ENCODE measurements at regions not wholly inside any gene's neighbourhood (a gene's known extent, or its start where the extent isn't known, plus 50 kb on each side); places are given as distances from the start of the nearest gene placed in this dataset.

DNA sequence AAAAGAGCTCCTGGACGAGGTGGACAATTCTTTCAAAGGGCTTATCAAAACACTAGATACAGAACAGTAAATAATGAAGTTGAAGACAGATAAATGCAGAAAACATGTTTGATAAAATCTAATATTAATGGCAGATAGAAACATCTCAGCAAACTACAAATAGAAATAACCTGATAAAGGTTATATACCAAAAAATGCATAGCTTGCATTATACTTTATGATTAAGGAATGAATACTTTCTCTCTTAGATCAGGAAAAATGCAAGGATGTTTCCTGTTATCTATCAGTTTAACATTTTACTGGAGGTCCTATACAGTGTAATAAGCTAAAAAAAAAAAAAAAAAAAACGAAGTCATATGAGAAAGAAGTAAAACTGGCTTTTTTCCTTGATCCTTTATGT lies 304.5 kb upstream of the CXorf51A start:
- DNase-seq = no peak

GRCh38 chrX:147079974-147080373 lies 265.4 kb upstream of the CXorf51A start:
- DNase-seq = no peak
- in situ Hi-C loops (cut with MboI; ENCODE audit: low pct_unique_long_range_greater_than_20kb, low sequenced_read_pairs) = no loop called here

More for the DNA sequence above, 304.5 kb upstream of the CXorf51A start:
- in situ Hi-C loops (cut with MboI; ENCODE audit: low pct_unique_long_range_greater_than_20kb, low sequenced_read_pairs) = no loop called here

- in situ Hi-C loops (cut with MboI; ENCODE audit: low pct_unique_long_range_greater_than_20kb, low sequenced_read_pairs) = no loop called here
- no peak for DNase-seq
Measured at GRCh38 chrX:147079457-147079856, 264.9 kb upstream of the CXorf51A start.

GRCh38 chrX:147077472-147077871 lies 262.9 kb upstream of the CXorf51A start:
- in situ Hi-C loops (cut with MboI; ENCODE audit: low pct_unique_long_range_greater_than_20kb, low sequenced_read_pairs) = no loop called here
- no peak for DNase-seq

- peak; percentile 74 for DNase-seq
- in situ Hi-C loops (cut with MboI; ENCODE audit: low pct_unique_long_range_greater_than_20kb, low sequenced_read_pairs) = no loop called here
Measured at GRCh38 chrX:147072747-147073146, 258.2 kb upstream of the CXorf51A start.

DNA sequence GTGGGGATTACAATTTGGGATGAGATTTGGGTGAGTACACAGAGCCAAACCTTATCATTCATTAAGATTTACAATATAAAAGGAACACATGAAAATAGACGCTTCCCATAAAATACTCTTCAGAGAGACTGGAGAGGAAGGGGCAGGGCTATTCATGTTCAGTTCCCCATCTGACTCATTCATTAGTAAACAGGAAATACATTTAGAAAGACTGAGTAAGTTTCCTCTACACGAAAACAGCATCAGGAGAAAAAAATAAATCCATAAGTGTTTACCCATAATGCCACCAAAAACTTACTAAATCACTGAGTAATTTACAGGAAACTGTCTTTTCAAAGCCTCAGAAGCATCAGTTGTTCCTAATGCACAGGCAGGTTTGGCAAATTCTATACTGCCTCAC lies 255.4 kb upstream of the CXorf51A start:
- peak; percentile 38 for DNase-seq
- in situ Hi-C loops (cut with MboI; ENCODE audit: low pct_unique_long_range_greater_than_20kb, low sequenced_read_pairs) = no loop called here

Measured in KBM-7 (cell line).